Neural cell (in vitro differentiated cells): ENCODE measurements at regions not wholly inside any gene's neighbourhood (a gene's known extent, or its start where the extent isn't known, plus 50 kb on each side); places are given as distances from the start of the nearest gene placed in this dataset.

Source experiments
- H2AFZ ChIP-seq: fragments of 200-600, 300-800 bp; sonication (generic), shearing (Covaris generic); 2 replicates; pipeline ENCODE4 v1.6.0; 2014; ENCODE audit warnings: low read depth, mild to moderate bottlenecking, antibody characterized with exemption, low read length, moderate library complexity
- H3F3A ChIP-seq: fragments of 200-600 bp; shearing (Covaris generic); 2 replicates; pipeline ENCODE4 v1.6.1; 2016; ENCODE audit warnings: mild to moderate bottlenecking, moderate library complexity, mixed read lengths, antibody characterized with exemption, low read length; ENCODE audit not compliant: insufficient read depth, poor library complexity, severe bottlenecking
- H3K27ac ChIP-seq: fragments of 200-600, 300-800 bp; sonication (generic), shearing (Covaris generic); 2 replicates; pipeline ENCODE4 v1.5.1; 2014; ENCODE audit warnings: mild to moderate bottlenecking, low read length, moderate library complexity
- H3K27me3 ChIP-seq: fragments of 300-800, 200-600 bp; sonication (generic), shearing (Covaris generic); 2 replicates; pipeline ENCODE4 v1.6.0; 2014; ENCODE audit warnings: mild to moderate bottlenecking, low read depth, low read length, moderate library complexity; ENCODE audit not compliant: insufficient read depth
- H3K36me3 ChIP-seq: fragments of 300-800, 200-600 bp; sonication (generic), shearing (Covaris generic); 2 replicates; pipeline ENCODE4 v1.5.1; 2014; ENCODE audit warnings: mild to moderate bottlenecking, antibody characterized with exemption, low read length, moderate library complexity; ENCODE audit not compliant: insufficient read depth
- H3K4me2 ChIP-seq: fragments of 300-800, 200-600 bp; sonication (generic), shearing (Covaris generic); 2 replicates; pipeline ENCODE4 v1.6.0; 2014; ENCODE audit warnings: mild to moderate bottlenecking, low read length
- H3K4me3 ChIP-seq: fragments of 300-800, 200-600 bp; sonication (generic), shearing (Covaris generic); 2 replicates; pipeline ENCODE4 v1.5.1; 2014; ENCODE audit warnings: mild to moderate bottlenecking, low read length, moderate library complexity
- H3K79me2 ChIP-seq: fragments of 200-600 bp; shearing (Covaris generic); replicated peaks from 2 replicates; pipeline ENCODE4 v1.6.0; 2014; ENCODE audit warnings: mild to moderate bottlenecking, low read length, moderate library complexity; ENCODE audit not compliant: insufficient read depth
- H3K9ac ChIP-seq: fragments of 300-800, 200-600 bp; sonication (generic), shearing (Covaris generic); 2 replicates; pipeline ENCODE4 v1.6.1; 2016; ENCODE audit warnings: mild to moderate bottlenecking, low read length, mixed read lengths
- H3K9me2 ChIP-seq: fragments of 200-600 bp; shearing (Covaris generic); 2 replicates; pipeline ENCODE4 v1.6.1; 2016; ENCODE audit warnings: mild to moderate bottlenecking, low read length, mixed read lengths; ENCODE audit not compliant: insufficient read depth
- H3K9me3 ChIP-seq: fragments of 200-600, 300-800 bp; sonication (generic), shearing (Covaris generic); 2 replicates; pipeline ENCODE4 v1.6.1; 2016; ENCODE audit warnings: mild to moderate bottlenecking, mixed run types, low read length, moderate library complexity, mixed read lengths
- H4K20me1 ChIP-seq: fragments of 200-600 bp; shearing (Covaris generic); 2 replicates; pipeline ENCODE4 v1.6.1; 2016; ENCODE audit warnings: mild to moderate bottlenecking, mixed run types; ENCODE audit not compliant: insufficient read depth
- CTCF ChIP-seq: fragments of 450-650 bp; IDR thresholded peaks from 2 replicates; pipeline ENCODE4 v1.5.1; 2014; ENCODE audit warnings: antibody characterized with exemption, mild to moderate bottlenecking, moderate library complexity; ENCODE audit not compliant: poor library complexity, severe bottlenecking
- EP300 ChIP-seq: fragments of 450-650 bp; conservative IDR thresholded peaks from 2 replicates; pipeline ENCODE4 v1.6.1; 2014; ENCODE audit warnings: antibody characterized with exemption, mild to moderate bottlenecking, moderate library complexity; ENCODE audit not compliant: poor library complexity, severe bottlenecking
- EZH2 ChIP-seq: fragments of 200-600, 300-800 bp; shearing (Covaris generic), sonication (generic); IDR thresholded peaks from 2 replicates; pipeline ENCODE4 v1.6.1; 2014; ENCODE audit warnings: antibody characterized with exemption, low read length, borderline replicate concordance, mild to moderate bottlenecking; ENCODE audit not compliant: insufficient read depth, poor library complexity, severe bottlenecking
- MXI1 ChIP-seq: fragments of 450-650 bp; conservative IDR thresholded peaks from 2 replicates; pipeline ENCODE4 v1.6.1; 2014; ENCODE audit warnings: antibody characterized with exemption, mild to moderate bottlenecking; ENCODE audit not compliant: poor library complexity, severe bottlenecking
- POLR2AphosphoS5 ChIP-seq: IDR thresholded peaks from 2 replicates; pipeline ENCODE4 v1.6.1; 2012
- RAD21 ChIP-seq: fragments of 450-650 bp; conservative IDR thresholded peaks from 2 replicates; pipeline ENCODE4 v1.6.1; 2014; ENCODE audit warnings: antibody characterized with exemption, mild to moderate bottlenecking, moderate library complexity
- REST ChIP-seq: IDR thresholded peaks from 2 replicates; pipeline ENCODE4 v1.6.1; 2012; ENCODE audit warnings: borderline replicate concordance
- SMC3 ChIP-seq: fragments of 450-650 bp; conservative IDR thresholded peaks from 2 replicates; pipeline ENCODE4 v1.6.1; 2014; ENCODE audit warnings: antibody characterized with exemption, mild to moderate bottlenecking, moderate library complexity; ENCODE audit not compliant: poor library complexity
- TAF1 ChIP-seq: IDR thresholded peaks from 2 replicates; pipeline ENCODE4 v1.6.1; 2012; ENCODE audit warnings: low read depth

GRCh38 chr2:185373229-185373628 is 365.4 kb upstream of the FSIP2 start:
- no peak overlapping the region for H3K9ac ChIP-seq
- no peak overlapping the region for H3K4me3 ChIP-seq
- H4K20me1 ChIP-seq = no peaks in the 10 kb centered on the region
- no peaks in the 10 kb centered on the region for H3K27me3 ChIP-seq
- H3K4me2 ChIP-seq = no peak overlapping the region
- H3K9me3 ChIP-seq = no peaks in the 10 kb centered on the region
- H3F3A ChIP-seq = no peaks in the 10 kb centered on the region
- H3K27ac ChIP-seq = no peak overlapping the region
- H3K36me3 ChIP-seq = no peaks in the 10 kb centered on the region
- H3K9me2 ChIP-seq = no peaks in the 10 kb centered on the region
- H3K79me2 ChIP-seq = no peaks in the 10 kb centered on the region
- no peak for TF ChIP-seq REST
- H2AFZ ChIP-seq = no peak overlapping the region

- Histone ChIP-seq H3K4me2 (no peak overlapping the region), H3K4me3 (no peak overlapping the region), H3K36me3 (no peaks in the 10 kb centered on the region), H3K9ac (no peak overlapping the region), H2AFZ (no peak overlapping the region), H3K27me3 (no peaks in the 10 kb centered on the region), H3K9me2 (no peaks in the 10 kb centered on the region), H4K20me1 (no peaks in the 10 kb centered on the region), H3F3A (no peaks in the 10 kb centered on the region), H3K9me3 (no peaks in the 10 kb centered on the region), H3K79me2 (no peaks in the 10 kb centered on the region), H3K27ac (no peak overlapping the region)
- TF ChIP-seq MXI1 (no peak), SMC3 (no peak), RAD21 (no peak), EP300 (no peak), CTCF (no peak), TAF1 (no peak), POLR2AphosphoS5 (no peak), EZH2 (no peak), REST (no peak)
These were observed 363.7 kb upstream of the FSIP2 start for GRCh38 chr2:185374878-185375277.
